WERI-Rb-1 (cell line): ENCODE measurements at regions not wholly inside any gene's neighbourhood (a gene's known extent, or its start where the extent isn't known, plus 50 kb on each side); places are given as distances from the start of the nearest gene placed in this dataset.
"Not testable (repeated sequence)": the region's sequence is repeated elsewhere in the genome, so short reads cannot be mapped to it uniquely, and the experiment has no call there.

Experiments
- DNase-seq: peaks from one replicate; pipeline ENCODE4 v3.0.0-alpha.2; 2020
- H3K27ac ChIP-seq: fragments of 250-450 bp; sonication (Bioruptor Pico); 2 replicates; pipeline ENCODE4 v1.5.1; 2020; ENCODE audit warnings: mild to moderate bottlenecking, moderate library complexity
- H3K27me3 ChIP-seq: fragments of 250-450 bp; sonication (Bioruptor Pico); 2 replicates; pipeline ENCODE4 v1.5.1; 2021; ENCODE audit warnings: mild to moderate bottlenecking, low read depth, moderate library complexity; ENCODE audit not compliant: insufficient read depth, severe bottlenecking
- H3K36me3 ChIP-seq: fragments of 250-450 bp; sonication (Bioruptor Pico); 2 replicates; pipeline ENCODE4 v1.5.1; 2020; ENCODE audit warnings: mild to moderate bottlenecking, moderate library complexity
- H3K4me3 ChIP-seq: 2 replicates; pipeline ENCODE4 v1.5.1; 2011; ENCODE audit warnings: low read depth, mild to moderate bottlenecking, control low read depth, low read length
- H3K9me3 ChIP-seq: fragments of 250-450 bp; sonication (Bioruptor Pico); 2 replicates; pipeline ENCODE4 v1.5.1; 2021; ENCODE audit warnings: mild to moderate bottlenecking, moderate library complexity; ENCODE audit not compliant: severe bottlenecking
- TF ChIP-seq, protein P1 (sequence below): IDR thresholded peaks from 2 replicates; pipeline ENCODE4 v1.5.1; 2011; ENCODE audit warnings: low read depth, mild to moderate bottlenecking, control low read depth, inconsistent platforms, low read length

DNA sequence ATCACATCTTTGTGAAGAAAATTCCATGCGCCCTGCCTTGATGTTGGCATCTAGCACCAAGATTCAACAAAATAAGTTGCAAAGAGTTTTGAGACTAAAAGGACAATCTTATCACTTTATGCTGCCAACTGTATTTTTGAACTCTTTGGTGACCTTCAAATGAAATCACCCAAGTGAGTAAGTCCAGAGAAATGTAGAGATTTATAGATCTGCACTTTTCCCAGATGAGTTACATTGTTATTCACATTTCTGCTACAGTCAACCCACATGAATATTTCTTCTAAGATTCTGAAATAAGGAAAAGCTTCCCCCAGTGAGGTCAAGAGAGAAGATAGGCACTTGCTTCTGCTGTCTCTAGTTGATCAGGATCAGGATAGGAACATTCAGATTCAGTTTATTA lies 1034.2 kb downstream of the PRIM2 start:
- H3K9me3 ChIP-seq, H3K36me3 ChIP-seq, DNase-seq, H3K27me3 ChIP-seq, H3K4me3 ChIP-seq, H3K27ac ChIP-seq: not testable (repeated sequence)

DNA sequence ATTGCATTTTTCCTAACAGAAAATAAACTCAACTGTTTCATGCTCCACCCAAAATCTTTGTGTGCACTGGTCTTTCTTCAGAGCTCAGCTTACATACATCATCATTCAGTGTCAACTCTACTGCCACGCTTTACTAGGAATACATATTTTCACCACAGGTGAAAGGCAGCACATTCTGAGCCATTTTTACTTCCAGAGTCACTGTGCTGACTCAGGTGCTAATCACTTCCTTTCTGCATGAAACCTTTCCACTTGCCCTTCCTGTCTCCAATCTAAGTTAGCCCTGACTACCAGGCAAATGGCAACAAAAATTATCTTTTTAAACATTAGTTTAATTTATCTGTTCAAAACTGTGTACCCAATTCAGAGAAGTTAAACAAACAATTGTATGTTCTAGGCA lies 1041.0 kb downstream of the PRIM2 start:
- H3K27me3 ChIP-seq, H3K4me3 ChIP-seq, H3K36me3 ChIP-seq, H3K27ac ChIP-seq, DNase-seq, H3K9me3 ChIP-seq: not testable (repeated sequence)

DNA sequence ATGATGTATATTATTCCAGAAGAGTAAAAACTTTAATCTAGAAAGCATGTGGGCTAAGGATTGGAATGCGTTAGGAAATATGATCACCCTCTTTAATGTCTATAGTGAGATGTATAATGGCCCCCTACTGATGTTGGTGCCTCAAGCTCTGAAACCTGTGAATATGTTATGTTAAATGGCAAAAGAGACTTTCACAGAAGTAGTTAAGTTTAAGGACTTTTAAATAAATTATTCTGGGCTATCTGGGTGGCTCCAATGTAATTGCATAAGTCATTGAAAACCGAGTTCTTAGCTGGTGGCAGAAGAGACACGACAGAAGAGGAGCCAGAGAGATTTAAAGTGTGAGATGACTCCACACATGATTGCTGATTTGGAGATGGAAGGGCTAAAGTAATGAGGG lies 1048.4 kb downstream of the PRIM2 start:
- H3K36me3 ChIP-seq, H3K4me3 ChIP-seq, H3K27me3 ChIP-seq, H3K9me3 ChIP-seq, DNase-seq, H3K27ac ChIP-seq: not testable (repeated sequence)

DNA sequence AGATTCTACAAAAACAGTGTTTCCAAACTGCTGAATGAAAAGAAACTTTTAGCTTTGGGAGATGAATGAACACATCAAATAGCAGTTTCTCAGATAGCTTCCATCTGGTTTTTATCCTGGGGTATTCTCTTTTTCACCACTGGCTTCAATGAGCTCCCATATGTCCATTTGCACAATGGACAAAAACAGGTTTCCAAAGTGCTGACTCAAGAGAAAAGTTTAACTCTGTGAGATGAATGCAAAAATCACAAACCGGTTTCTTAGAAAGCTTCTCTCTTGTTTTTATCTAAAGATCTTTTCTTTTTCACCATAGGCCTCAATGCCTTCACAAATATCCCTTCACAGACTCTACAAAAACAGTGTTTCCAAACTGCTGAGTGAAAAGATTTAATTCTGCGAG lies 1089.2 kb downstream of the PRIM2 start:
- not testable (repeated sequence) for DNase-seq, H3K36me3 ChIP-seq, H3K4me3 ChIP-seq, H3K27me3 ChIP-seq, H3K27ac ChIP-seq
- peaks cover 21% of the 10 kb centered on the region for H3K9me3 ChIP-seq

DNA sequence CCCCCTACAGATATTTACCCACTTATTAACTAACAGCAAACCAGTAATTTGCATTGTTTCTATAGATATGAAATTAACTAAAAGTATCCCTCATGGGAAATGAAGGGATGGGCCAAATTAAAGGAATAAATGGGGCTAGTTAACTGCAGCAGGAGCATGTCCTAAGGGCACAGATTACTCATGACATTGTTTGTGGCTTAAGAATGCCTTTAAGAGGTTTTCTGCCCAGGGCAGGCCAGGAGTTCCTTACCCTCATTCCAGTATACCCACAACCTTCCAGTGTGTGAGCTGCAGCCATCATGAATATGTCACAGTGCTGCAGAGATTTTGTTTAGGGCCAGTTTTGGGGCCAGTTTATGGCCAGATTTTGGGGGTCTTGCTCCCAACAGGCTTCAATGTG lies 1101.9 kb downstream of the PRIM2 start:
- Histone ChIP-seq H3K27ac (no peak overlapping the region), H3K27me3 (peaks cover 7% of the 10 kb centered on the region), H3K36me3 (no peaks in the 10 kb centered on the region), H3K9me3 (peaks cover 12% of the 10 kb centered on the region), H3K4me3 (no peak overlapping the region)
- DNase-seq, result no peak
- TF ChIP-seq, protein P1, sequence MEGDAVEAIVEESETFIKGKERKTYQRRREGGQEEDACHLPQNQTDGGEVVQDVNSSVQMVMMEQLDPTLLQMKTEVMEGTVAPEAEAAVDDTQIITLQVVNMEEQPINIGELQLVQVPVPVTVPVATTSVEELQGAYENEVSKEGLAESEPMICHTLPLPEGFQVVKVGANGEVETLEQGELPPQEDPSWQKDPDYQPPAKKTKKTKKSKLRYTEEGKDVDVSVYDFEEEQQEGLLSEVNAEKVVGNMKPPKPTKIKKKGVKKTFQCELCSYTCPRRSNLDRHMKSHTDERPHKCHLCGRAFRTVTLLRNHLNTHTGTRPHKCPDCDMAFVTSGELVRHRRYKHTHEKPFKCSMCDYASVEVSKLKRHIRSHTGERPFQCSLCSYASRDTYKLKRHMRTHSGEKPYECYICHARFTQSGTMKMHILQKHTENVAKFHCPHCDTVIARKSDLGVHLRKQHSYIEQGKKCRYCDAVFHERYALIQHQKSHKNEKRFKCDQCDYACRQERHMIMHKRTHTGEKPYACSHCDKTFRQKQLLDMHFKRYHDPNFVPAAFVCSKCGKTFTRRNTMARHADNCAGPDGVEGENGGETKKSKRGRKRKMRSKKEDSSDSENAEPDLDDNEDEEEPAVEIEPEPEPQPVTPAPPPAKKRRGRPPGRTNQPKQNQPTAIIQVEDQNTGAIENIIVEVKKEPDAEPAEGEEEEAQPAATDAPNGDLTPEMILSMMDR, result no peak
